ENCODE measurements at regions not wholly inside any gene's neighbourhood (a gene's known extent, or its start where the extent isn't known, plus 50 kb on each side); places are given as distances from the start of the nearest gene placed in this dataset.
"Not testable (repeated sequence)": the region's sequence is repeated elsewhere in the genome, so short reads cannot be mapped to it uniquely, and the experiment has no call there.

DNA sequence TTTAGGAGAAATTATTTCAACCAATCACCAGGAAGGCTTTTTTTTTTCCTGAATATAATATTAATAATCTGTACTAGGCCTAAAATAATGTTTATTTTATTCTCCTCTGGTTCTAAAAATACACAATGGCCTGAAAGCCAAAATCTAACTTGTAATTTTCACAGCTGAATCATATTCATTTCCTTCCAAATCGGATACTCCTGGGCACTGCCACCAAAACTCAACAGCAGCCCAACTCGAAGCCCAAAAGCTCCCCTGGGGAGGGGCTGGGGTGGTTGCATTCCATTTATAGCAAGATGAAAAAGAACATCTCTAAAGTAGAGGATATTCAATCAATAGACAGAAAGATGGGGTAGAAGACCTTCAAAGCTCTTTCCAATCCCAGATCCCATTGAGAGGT lies 100.5 kb upstream of the SETBP1 start:
- Histone ChIP-seq H3K4me3 (no peak overlapping the region), H3K27me3 (no peaks in the 10 kb centered on the region), H3K27ac (peak overlapping the region in 3 of 4 donors; percentile 18 to 46 (median 33)), H3K4me1 (peaks cover 0 to 17% (median 0%) of the 10 kb centered on the region in 3 donors), H3K36me3 (no peaks in the 10 kb centered on the region), H3K9me3 (no peaks in the 10 kb centered on the region)
- 17 to 27% methylated on average over 1 to 2 of the region's 2 CpGs for WGBS, 2 donors (ENCODE audit: low coverage in 1 of 2)
- no peak for ATAC-seq
- TF ChIP-seq, protein P1, sequence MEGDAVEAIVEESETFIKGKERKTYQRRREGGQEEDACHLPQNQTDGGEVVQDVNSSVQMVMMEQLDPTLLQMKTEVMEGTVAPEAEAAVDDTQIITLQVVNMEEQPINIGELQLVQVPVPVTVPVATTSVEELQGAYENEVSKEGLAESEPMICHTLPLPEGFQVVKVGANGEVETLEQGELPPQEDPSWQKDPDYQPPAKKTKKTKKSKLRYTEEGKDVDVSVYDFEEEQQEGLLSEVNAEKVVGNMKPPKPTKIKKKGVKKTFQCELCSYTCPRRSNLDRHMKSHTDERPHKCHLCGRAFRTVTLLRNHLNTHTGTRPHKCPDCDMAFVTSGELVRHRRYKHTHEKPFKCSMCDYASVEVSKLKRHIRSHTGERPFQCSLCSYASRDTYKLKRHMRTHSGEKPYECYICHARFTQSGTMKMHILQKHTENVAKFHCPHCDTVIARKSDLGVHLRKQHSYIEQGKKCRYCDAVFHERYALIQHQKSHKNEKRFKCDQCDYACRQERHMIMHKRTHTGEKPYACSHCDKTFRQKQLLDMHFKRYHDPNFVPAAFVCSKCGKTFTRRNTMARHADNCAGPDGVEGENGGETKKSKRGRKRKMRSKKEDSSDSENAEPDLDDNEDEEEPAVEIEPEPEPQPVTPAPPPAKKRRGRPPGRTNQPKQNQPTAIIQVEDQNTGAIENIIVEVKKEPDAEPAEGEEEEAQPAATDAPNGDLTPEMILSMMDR (IDR thresholded peaks at IDR 0.05), result no peak
- TF ChIP-seq POLR2AphosphoS5 (IDR thresholded peaks at IDR 0.05), result no peak
- TF ChIP-seq POLR2A (IDR thresholded peaks at IDR 0.05), result no peak

DNA sequence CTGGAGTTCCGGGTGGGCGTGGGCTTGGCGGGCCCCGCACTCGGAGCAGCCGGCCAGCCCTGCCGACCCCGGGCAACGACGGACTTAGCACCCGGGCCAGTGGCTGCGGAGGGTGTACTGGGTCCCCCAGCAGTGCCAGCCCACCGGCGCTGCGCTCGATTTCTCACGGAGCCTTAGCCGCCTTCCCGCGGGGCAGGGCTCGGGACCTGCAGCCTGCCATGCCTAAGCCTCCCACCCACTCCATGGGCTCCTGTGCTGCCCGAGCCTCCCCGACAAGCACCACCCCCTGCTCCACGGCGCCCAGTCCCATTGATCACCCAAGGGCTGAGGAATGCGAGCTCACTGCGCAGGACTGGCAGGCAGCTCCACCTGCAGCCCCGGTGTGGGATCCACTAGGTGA lies 99.9 kb upstream of the SETBP1 start:
- H3K27me3 ChIP-seq, H3K9me3 ChIP-seq, H3K36me3 ChIP-seq, ATAC-seq, H3K4me3 ChIP-seq: not testable (repeated sequence)
- Histone ChIP-seq H3K27ac (peak overlapping the region in 1 of 4 donors; percentile 46), H3K4me1 (peaks cover 0 to 17% (median 0%) of the 10 kb centered on the region in 3 donors)
- WGBS, 2 donors (ENCODE audit: low coverage in 1 of 2), result no CpG with 5 or more reads among the region's 28 CpGs

DNA sequence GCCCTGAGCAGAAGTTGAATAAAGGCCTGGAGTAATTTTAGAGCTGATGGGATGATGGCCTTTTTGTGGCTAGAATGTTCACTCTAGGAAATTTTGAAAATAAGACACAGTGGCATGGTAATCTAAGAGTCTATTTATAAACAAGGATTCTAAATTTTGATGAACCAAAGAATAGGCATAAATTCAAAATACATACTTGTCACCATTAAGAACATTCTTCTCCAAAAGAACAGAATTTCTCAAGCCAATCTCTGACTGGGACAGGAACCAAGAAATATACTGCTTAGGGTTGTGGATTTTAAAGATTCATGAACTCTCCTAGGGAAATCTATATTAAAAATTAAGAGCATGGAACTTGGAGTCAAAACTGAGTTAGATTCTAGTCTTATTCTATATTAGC lies 98.2 kb upstream of the SETBP1 start:
- TF ChIP-seq EP300 (IDR thresholded peaks at IDR 0.05) (no peak), POLR2AphosphoS5 (IDR thresholded peaks at IDR 0.05) (no peak), POLR2A (IDR thresholded peaks at IDR 0.05) (no peak)
- TF ChIP-seq, protein P1 (IDR thresholded peaks at IDR 0.05), result no peak
- H3K27ac ChIP-seq, result no peak overlapping the region
- no peaks in the 10 kb centered on the region for H3K27me3 ChIP-seq
- H3K9me3 ChIP-seq, result no peaks in the 10 kb centered on the region
- H3K4me1 ChIP-seq, result peaks cover 0 to 23% (median 0%) of the 10 kb centered on the region in 3 donors
- no peak overlapping the region for H3K4me3 ChIP-seq
- no peaks in the 10 kb centered on the region for H3K36me3 ChIP-seq
- ATAC-seq, result no peak

DNA sequence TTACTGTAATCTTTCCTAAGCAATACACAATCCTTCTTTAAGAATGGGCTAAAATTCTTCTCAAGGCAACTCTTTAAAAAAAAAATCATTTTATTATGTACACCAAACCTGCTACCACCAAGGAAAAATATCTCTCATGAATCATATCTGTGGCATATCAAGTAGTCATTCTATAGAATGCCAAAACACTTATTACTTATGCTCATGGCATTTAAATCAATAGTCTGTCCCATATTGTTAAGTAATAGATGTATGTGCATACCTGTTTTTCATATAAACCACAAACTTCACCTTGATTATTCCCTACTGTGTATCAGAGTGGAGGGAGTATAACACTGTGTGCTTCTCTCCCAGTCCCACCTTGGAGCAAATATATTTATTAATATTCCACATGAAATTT lies 95.8 kb upstream of the SETBP1 start:
- TF ChIP-seq POLR2AphosphoS5 (IDR thresholded peaks at IDR 0.05), result no peak
- TF ChIP-seq EP300 (IDR thresholded peaks at IDR 0.05), result no peak
- TF ChIP-seq, protein P1 (IDR thresholded peaks at IDR 0.05), result no peak
- TF ChIP-seq POLR2A (IDR thresholded peaks at IDR 0.05), result no peak
- H3K27ac ChIP-seq, result no peak overlapping the region
- ATAC-seq, result no peak
- H3K4me1 ChIP-seq, result peaks cover 0 to 40% (median 6%) of the 10 kb centered on the region in 3 donors
- H3K9me3 ChIP-seq, result no peaks in the 10 kb centered on the region
- no peaks in the 10 kb centered on the region for H3K36me3 ChIP-seq
- H3K27me3 ChIP-seq, result no peaks in the 10 kb centered on the region
- H3K4me3 ChIP-seq, result no peak overlapping the region

DNA sequence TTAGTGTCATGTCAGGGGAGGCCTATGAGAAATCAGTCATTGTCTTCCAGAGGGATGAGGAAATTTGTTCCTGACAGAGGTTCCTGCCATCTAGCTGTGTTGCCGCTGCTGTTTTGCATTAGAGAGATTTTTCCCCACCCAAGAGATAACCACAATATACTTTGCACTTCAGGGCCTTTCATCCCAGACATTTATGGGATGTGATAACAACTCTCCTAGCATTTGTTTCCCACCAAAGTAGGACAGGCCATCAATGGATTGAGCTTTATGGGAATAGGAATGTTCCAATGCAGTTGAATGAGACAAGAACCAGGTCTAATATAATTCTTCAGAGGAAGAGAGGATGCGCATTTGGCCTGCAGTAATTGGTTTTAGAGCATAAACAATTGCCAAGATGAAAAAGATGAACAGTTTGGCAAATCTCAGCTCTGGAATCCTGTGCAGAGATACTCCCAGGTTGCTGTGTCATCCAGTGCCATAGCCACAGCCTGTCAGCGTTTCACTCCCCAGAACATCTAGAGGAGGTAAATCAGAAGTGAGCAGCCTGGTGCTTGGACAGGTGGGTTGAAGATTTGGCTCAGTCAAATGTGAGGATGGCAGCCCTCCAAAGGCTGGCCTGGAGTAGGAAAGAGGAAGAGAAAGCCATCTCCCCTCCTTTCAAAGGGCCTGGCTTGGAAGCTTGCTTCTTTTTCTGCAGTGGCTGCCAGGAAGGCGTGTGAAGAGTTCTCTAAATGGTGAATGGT lies 93.7 kb upstream of the SETBP1 start:
- peak overlapping the region in 2 of 4 donors; percentile 42 to 72 for H3K27ac ChIP-seq
- ATAC-seq, result no peak
- H3K4me3 ChIP-seq, result no peak overlapping the region

More for the DNA sequence above, 93.7 kb upstream of the SETBP1 start:
- H3K36me3 ChIP-seq, result no peaks in the 10 kb centered on the region
- H3K27me3 ChIP-seq, result no peaks in the 10 kb centered on the region
- H3K9me3 ChIP-seq, result no peaks in the 10 kb centered on the region
- no peak for TF ChIP-seq EP300 (IDR thresholded peaks at IDR 0.05)
- TF ChIP-seq POLR2A (IDR thresholded peaks at IDR 0.05), result no peak
- no peak for TF ChIP-seq POLR2AphosphoS5 (IDR thresholded peaks at IDR 0.05)
- TF ChIP-seq, protein P1 (IDR thresholded peaks at IDR 0.05), result no peak
- WGBS, 2 donors (ENCODE audit: low coverage in 1 of 2), result 24 to 56% methylated on average over 3 of the region's 4 CpGs
- peaks cover 10 to 49% (median 16%) of the 10 kb centered on the region in 3 donors for H3K4me1 ChIP-seq

Data from gastroesophageal sphincter (tissue), 4 donors.